ENCODE measurements at regions not wholly inside any gene's neighbourhood (a gene's known extent, or its start where the extent isn't known, plus 50 kb on each side); places are given as distances from the start of the nearest gene placed in this dataset.
A peak's percentile ranks its signal among the peaks of the same experiment; 100 is the strongest.
"Not testable (repeated sequence)": the region's sequence is repeated elsewhere in the genome, so short reads cannot be mapped to it uniquely, and the experiment has no call there.

DNA sequence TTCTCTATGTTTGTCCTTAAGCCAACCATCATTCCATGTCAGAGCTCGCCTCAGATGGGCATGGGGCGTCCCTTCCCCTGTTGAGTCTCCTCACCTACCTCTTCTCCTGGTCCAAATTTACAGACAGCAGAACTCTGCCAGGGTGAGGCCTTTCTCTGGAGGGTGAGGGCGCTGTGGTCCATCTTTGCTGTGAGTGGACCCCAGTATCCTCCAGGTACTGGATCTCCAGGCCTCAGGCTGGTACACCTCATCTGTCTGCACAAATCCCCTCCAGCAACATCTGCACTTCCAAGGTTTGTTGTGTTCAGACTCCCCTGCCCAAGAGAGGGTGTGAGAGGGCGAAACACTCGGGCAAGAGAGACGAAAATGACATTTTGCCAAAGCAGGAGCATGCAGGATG, 63.9 kb upstream of the EDAR start:
- Histone ChIP-seq H3K36me3 (no peaks in the 10 kb centered on the region), H3K27ac (no peak overlapping the region), H3K4me3 (no peak overlapping the region), H3K27me3 (no peaks in the 10 kb centered on the region), H3K9me3 (no peaks in the 10 kb centered on the region), H3K4me1 (no peaks in the 10 kb centered on the region)
- TF ChIP-seq, protein P1, sequence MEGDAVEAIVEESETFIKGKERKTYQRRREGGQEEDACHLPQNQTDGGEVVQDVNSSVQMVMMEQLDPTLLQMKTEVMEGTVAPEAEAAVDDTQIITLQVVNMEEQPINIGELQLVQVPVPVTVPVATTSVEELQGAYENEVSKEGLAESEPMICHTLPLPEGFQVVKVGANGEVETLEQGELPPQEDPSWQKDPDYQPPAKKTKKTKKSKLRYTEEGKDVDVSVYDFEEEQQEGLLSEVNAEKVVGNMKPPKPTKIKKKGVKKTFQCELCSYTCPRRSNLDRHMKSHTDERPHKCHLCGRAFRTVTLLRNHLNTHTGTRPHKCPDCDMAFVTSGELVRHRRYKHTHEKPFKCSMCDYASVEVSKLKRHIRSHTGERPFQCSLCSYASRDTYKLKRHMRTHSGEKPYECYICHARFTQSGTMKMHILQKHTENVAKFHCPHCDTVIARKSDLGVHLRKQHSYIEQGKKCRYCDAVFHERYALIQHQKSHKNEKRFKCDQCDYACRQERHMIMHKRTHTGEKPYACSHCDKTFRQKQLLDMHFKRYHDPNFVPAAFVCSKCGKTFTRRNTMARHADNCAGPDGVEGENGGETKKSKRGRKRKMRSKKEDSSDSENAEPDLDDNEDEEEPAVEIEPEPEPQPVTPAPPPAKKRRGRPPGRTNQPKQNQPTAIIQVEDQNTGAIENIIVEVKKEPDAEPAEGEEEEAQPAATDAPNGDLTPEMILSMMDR (IDR thresholded peaks at IDR 0.05), result no peak
- ATAC-seq (no peak), DNase-seq (no peak)
- intact Hi-C loops (cut with DNase I), result no loop called here

DNA sequence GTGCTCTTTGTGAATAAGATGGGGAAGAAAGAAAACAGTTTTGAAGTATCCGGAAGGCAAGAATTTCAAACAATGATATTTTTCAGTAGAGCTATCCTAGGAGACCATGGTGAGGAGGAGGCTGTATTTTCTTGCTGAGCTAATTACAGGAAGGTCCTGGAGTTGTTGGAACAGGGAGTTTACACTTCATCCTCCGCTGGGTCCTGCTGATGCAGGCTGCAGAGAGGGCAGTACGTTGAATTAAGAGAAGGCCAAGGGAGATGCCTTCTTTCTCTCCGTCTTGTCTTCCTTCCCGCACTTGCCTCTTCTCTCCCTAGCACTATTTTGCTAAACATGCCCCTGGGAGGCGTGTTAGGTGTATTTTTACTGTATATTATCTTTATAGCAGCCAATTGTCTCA, 60.0 kb upstream of the EDAR start:
- intact Hi-C loops (cut with DNase I), result no loop called here

GRCh38 chr2:109048163-109048562, 59.1 kb upstream of the EDAR start:
- TF ChIP-seq, protein P1 (IDR thresholded peaks at IDR 0.05), result no peak
- ATAC-seq (no peak), DNase-seq (no peak)
- intact Hi-C loops (cut with DNase I), result no loop called here
- Histone ChIP-seq H3K9me3 (no peaks in the 10 kb centered on the region), H3K4me1 (peaks cover 0 to 4% of the 10 kb centered on the region in 2 donors), H3K36me3 (no peaks in the 10 kb centered on the region), H3K4me3 (no peak overlapping the region), H3K27me3 (no peaks in the 10 kb centered on the region), H3K27ac (no peak overlapping the region)

More for the DNA sequence above, 60.0 kb upstream of the EDAR start:
- peaks cover 0 to 4% of the 10 kb centered on the region in 2 donors for H3K4me1 ChIP-seq
- no peaks in the 10 kb centered on the region for H3K9me3 ChIP-seq
- H3K4me3 ChIP-seq, result no peak overlapping the region
- ATAC-seq (no peak), DNase-seq (no peak)
- H3K36me3 ChIP-seq, result no peaks in the 10 kb centered on the region
- no peaks in the 10 kb centered on the region for H3K27me3 ChIP-seq
- TF ChIP-seq, protein P1 (IDR thresholded peaks at IDR 0.05), result no peak
- H3K27ac ChIP-seq, result no peak overlapping the region

GRCh38 chr2:109047569-109047968, 58.5 kb upstream of the EDAR start:
- H3K9me3 ChIP-seq; ATAC-seq; H3K36me3 ChIP-seq; intact Hi-C loops (cut with DNase I); H3K27ac ChIP-seq; H3K27me3 ChIP-seq; H3K4me3 ChIP-seq; H3K4me1 ChIP-seq; DNase-seq: not testable (repeated sequence)

DNA sequence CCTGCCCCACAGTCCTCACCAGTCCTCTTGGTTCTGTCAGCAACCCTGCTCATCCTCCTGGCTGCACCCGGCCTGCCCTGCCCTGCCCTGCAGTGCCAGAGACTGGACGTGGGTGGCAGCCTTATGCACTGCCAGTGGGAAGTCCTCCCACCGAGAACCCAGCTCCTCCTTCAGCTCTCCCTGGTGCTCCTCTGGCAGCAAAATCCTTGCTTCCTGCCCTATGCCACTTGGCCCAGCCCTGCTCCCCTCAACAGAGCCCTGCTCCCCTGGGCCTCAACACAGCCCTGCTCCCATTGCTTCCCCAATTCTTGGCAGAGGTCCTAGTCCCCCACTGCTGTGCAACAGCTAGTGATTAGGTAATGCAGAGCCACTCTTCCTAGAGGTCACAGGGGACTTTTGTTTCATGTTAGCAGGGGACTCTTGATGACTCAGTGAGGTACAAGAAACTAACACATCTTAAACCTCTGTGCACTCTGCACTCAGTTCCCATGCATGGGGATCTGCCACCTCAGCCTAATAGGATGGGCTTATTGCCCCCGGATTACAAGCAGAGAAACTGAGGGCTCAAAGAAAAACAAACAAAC, 58.0 kb upstream of the EDAR start:
- DNase-seq, result peak in 1 of 4 donors; percentile 77
- Histone ChIP-seq H3K27me3 (no peaks in the 10 kb centered on the region), H3K36me3 (no peaks in the 10 kb centered on the region), H3K4me3 (no peak overlapping the region), H3K27ac (no peak overlapping the region), H3K9me3 (no peaks in the 10 kb centered on the region), H3K4me1 (peaks cover 0 to 4% of the 10 kb centered on the region in 2 donors)
- intact Hi-C loops (cut with DNase I), result no loop called here
- no peak for ATAC-seq
- TF ChIP-seq, protein P1 (IDR thresholded peaks at IDR 0.05), result no peak

DNA sequence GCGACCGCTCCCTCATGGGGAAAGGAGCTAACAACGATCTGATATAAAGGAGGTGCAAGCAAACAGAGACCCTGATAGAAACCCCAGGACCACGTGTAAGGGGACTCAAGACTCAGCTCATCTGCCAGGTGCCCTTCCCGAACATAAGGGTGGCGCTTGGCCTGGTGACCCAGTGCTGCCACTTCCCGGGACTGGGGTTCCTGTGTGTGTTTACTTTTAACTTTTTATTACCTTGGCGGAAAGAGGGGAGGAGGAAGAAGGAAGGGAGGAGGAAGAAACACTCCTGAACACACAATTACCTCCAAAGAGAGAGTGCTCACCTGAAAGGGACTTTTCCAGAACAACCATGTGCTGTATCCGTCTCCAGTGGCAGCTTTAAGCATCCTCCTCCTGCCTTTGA, 56.5 kb upstream of the EDAR start:
- ATAC-seq (no peak), DNase-seq (no peak)
- H3K27me3 ChIP-seq, result no peaks in the 10 kb centered on the region
- TF ChIP-seq, protein P1 (IDR thresholded peaks at IDR 0.05), result no peak
- intact Hi-C loops (cut with DNase I), result no loop called here
- no peaks in the 10 kb centered on the region for H3K36me3 ChIP-seq
- no peak overlapping the region for H3K4me3 ChIP-seq
- peaks cover 0 to 4% of the 10 kb centered on the region in 2 donors for H3K4me1 ChIP-seq
- no peaks in the 10 kb centered on the region for H3K9me3 ChIP-seq
- H3K27ac ChIP-seq, result no peak overlapping the region
